Body of pancreas (tissue), 4 donors: ENCODE measurements at regions not wholly inside any gene's neighbourhood (a gene's known extent, or its start where the extent isn't known, plus 50 kb on each side); places are given as distances from the start of the nearest gene placed in this dataset.

Experiments
- ATAC-seq: fragments of 150-250 bp; one replicate; pipeline ENCODE4 v1.9.1; 2016
- DNase-seq, 4 donors: peaks; one replicate each; pipeline ENCODE4 v3.0.0-alpha.2; 2019
- H3K27ac ChIP-seq, 4 donors: fragments of 200-600 bp; sonication (generic); 1 replicate in 3 of 4; 2 replicates in 1 of 4; pipeline versions ENCODE4 v1.5.1 to v1.6.1; 2016 to 2019; ENCODE audit warnings: mild to moderate bottlenecking in 1 of 4, mixed read lengths in 1 of 4, moderate library complexity in 1 of 4
- H3K27me3 ChIP-seq, 2 donors: fragments of 200-600 bp; sonication (generic); one replicate each; pipeline ENCODE4 v1.6.0; 2016; ENCODE audit warnings: mild to moderate bottlenecking in 1 of 2
- H3K36me3 ChIP-seq, 2 donors: fragments of 200-600 bp; sonication (generic); replicated peaks in 1 of 2; 2 replicates each; pipeline ENCODE4 v1.5.1; 2016; ENCODE audit warnings: low read depth in 2 of 2; ENCODE audit not compliant: insufficient read depth in 1 of 2
- H3K4me1 ChIP-seq: fragments of 200-600 bp; sonication (generic); one replicate; pipeline ENCODE4 v1.6.0; 2016
- H3K4me3 ChIP-seq, 2 donors: fragments of 200-600 bp; sonication (generic); 1 replicate in 1 of 2; 2 replicates in 1 of 2; pipeline ENCODE4 v1.5.1; 2016 to 2019
- H3K9me3 ChIP-seq, 3 donors: fragments of 200-600 bp; sonication (generic); 1 replicate in 2 of 3; 2 replicates in 1 of 3; pipeline ENCODE4 v1.5.1; 2016
- POLR2A ChIP-seq, 3 donors: fragments of 450-650 bp; IDR thresholded peaks; one replicate each; pipeline ENCODE4 v1.6.1; 2016; ENCODE audit warnings: antibody characterized with exemption in 3 of 3, mild to moderate bottlenecking in 2 of 3
- WGBS, 2 donors: methylation state at CpG; one replicate each; pipeline ENCODE4 v1.1.5; 2017; 5-methylcytosine and 5-hydroxymethylcytosine counted together
- intact Hi-C: fragments of 100-400 bp; cut with DNase I; formaldehyde crosslinking; loops from one replicate; pipeline ENCODE4 v1.15.1; 2023
- TF ChIP-seq, protein P1 (sequence below), 7 experiments: fragments of 450-650 bp in 4 of 7; fragments of 200-600 bp in 3 of 7; sonication (generic) in 3 of 7; IDR thresholded peaks; one replicate each; pipeline ENCODE4 v1.5.1; 2016 to 2019; ENCODE audit warnings: antibody characterized with exemption in 7 of 7

DNA sequence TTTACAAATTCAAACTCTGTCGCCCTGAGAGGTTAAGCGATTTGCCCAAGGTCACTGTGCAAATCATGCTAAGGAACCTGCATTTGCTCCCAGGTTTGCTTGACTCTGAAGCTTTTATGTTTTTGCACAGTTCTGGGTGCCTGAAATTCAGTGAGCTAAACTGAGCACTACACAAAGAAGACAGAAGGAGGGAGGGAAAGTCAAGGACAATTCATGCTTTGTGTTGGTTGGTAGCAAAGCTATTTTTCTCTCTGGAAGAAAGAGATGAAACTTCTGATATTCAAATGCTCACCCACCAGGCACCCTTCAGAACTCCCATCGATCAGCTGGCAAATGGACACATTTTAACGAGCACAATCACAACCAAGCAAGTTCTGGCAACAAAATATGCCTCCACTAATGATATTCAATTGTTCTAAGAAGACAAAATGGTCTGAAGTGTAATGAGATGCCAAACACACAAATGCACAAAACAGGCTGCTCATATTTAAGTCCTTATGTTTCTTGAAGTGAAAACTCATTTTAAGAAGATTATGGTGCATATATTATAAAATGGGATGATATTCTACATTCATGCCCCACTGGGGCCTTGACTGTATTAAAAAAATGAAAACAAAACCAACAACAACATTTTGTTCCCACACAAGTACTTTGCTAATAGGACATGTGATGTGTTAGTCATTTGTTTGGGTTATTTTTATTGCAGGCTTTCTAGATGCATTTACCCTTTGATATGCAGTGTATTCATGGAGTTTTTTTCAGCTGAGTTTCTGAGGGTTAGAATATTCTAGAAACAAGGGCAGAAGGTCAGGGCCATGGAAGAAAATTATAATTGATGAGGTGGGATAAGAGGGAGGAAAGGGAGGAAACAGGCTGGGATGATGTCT is 445.6 kb upstream of the CELF4 start:
- no peaks in the 10 kb centered on the region for H3K9me3 ChIP-seq
- WGBS, 2 donors = 39 to 52% methylated on average over 4 of the region's 4 CpGs
- intact Hi-C loops = no loop called here
- H3K36me3 ChIP-seq = no peaks in the 10 kb centered on the region
- no peak for DNase-seq
- no peak for TF ChIP-seq POLR2A (IDR thresholded peaks at IDR 0.05)
- TF ChIP-seq, protein P1, sequence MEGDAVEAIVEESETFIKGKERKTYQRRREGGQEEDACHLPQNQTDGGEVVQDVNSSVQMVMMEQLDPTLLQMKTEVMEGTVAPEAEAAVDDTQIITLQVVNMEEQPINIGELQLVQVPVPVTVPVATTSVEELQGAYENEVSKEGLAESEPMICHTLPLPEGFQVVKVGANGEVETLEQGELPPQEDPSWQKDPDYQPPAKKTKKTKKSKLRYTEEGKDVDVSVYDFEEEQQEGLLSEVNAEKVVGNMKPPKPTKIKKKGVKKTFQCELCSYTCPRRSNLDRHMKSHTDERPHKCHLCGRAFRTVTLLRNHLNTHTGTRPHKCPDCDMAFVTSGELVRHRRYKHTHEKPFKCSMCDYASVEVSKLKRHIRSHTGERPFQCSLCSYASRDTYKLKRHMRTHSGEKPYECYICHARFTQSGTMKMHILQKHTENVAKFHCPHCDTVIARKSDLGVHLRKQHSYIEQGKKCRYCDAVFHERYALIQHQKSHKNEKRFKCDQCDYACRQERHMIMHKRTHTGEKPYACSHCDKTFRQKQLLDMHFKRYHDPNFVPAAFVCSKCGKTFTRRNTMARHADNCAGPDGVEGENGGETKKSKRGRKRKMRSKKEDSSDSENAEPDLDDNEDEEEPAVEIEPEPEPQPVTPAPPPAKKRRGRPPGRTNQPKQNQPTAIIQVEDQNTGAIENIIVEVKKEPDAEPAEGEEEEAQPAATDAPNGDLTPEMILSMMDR (IDR thresholded peaks at IDR 0.05) = no peak
- no peaks in the 10 kb centered on the region for H3K27me3 ChIP-seq
- no peak overlapping the region for H3K4me3 ChIP-seq
- no peak overlapping the region for H3K27ac ChIP-seq
- no peak for ATAC-seq
- H3K4me1 ChIP-seq = no peaks in the 10 kb centered on the region

DNA sequence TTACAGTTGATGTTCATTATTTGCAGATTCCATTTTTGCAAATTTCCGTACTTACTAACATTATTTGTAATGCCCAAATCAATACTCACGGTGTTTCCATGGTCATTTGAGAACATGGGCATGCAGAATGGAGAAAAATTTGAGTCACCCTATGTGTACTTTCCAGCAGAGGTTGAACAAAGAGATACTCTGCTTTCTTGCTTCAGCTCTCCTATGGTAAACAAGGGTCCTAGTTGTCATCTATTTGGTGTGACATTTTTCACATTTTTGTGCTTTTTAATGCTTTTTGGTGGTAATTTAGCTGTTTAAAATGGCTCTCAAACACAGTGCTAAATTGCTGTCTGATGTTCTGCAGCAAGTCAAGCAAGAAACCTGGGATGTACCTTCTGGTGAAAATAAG is 444.4 kb upstream of the CELF4 start:
- ATAC-seq (no peak), DNase-seq (no peak)
- H3K4me3 ChIP-seq = no peak overlapping the region
- TF ChIP-seq POLR2A (IDR thresholded peaks at IDR 0.05) = no peak
- TF ChIP-seq, protein P1 (IDR thresholded peaks at IDR 0.05) = no peak
- H3K36me3 ChIP-seq = no peaks in the 10 kb centered on the region
- no peaks in the 10 kb centered on the region for H3K4me1 ChIP-seq
- 5 to 20% methylated on average over 2 of the region's 2 CpGs for WGBS, 2 donors
- intact Hi-C loops = no loop called here
- no peaks in the 10 kb centered on the region for H3K27me3 ChIP-seq
- no peaks in the 10 kb centered on the region for H3K9me3 ChIP-seq
- no peak overlapping the region for H3K27ac ChIP-seq

DNA sequence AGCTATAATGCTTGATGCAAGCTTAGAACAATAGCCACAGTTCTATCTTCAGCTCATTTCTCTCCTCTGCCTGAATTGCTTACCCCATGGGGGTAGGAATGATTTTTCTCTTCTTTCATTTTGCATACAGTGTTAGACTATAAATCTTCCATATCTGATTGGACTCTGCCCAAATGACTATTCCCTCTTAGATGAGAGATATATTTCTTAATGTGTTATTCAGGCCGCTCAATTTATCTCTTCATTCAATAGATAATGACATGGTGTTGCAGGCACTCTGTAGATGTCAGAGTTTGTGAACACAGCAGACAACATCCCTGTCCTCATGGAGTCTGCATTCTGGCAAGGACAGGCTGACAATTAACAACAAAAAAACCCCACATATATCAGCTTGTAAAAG is 443.7 kb upstream of the CELF4 start:
- Histone ChIP-seq H3K4me1 (no peaks in the 10 kb centered on the region), H3K36me3 (no peaks in the 10 kb centered on the region), H3K4me3 (no peak overlapping the region), H3K9me3 (no peaks in the 10 kb centered on the region), H3K27ac (no peak overlapping the region), H3K27me3 (no peaks in the 10 kb centered on the region)
- ATAC-seq (no peak), DNase-seq (no peak)
- TF ChIP-seq, protein P1 (IDR thresholded peaks at IDR 0.05) = no peak
- TF ChIP-seq POLR2A (IDR thresholded peaks at IDR 0.05) = no peak
- intact Hi-C loops = no loop called here
- 5 to 8% methylated on average over 1 of the region's 1 CpG for WGBS, 2 donors

DNA sequence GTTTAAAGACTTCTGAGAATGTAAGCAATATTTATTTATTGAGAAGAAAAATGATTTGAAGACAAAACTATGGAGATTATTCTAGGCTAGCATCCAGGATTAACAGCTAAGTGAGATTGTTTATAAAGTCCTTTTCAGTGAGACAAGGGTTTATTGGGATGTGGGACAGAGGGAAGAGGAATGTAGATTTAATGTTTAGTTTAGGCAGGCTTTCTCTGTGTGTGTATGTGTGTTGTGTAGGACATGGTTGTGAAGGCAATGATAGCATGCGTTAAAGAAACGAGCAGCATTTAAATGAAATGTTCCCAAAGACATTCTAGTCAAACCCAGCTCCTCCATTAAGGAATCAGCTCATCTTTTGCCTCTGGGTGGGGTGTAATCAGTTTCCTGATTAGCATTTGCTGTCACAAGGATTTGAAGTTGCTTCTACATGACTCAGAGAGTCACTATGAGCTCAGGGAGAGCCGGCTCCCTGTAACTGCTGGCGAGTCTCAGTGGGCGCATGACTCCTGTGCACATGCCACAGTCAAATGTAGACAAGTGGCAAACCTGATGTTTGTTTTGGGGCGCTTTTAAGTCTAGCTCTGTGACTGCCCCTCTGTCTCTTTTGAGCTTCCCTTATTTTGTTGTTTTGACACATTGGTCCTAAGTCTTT is 442.2 kb upstream of the CELF4 start:
- Histone ChIP-seq H3K4me1 (no peaks in the 10 kb centered on the region), H3K36me3 (no peaks in the 10 kb centered on the region), H3K27ac (no peak overlapping the region), H3K4me3 (no peak overlapping the region), H3K9me3 (no peaks in the 10 kb centered on the region), H3K27me3 (no peaks in the 10 kb centered on the region)
- intact Hi-C loops = no loop called here
- no peak for DNase-seq
- TF ChIP-seq, protein P1 (IDR thresholded peaks at IDR 0.05) = no peak
- no peak for TF ChIP-seq POLR2A (IDR thresholded peaks at IDR 0.05)
- WGBS, 2 donors = 53 to 74% methylated on average over 6 of the region's 6 CpGs
- no peak for ATAC-seq
